ENCODE measurements at regions not wholly inside any gene's neighbourhood (a gene's known extent, or its start where the extent isn't known, plus 50 kb on each side); places are given as distances from the start of the nearest gene placed in this dataset.
"Not testable (repeated sequence)": the region's sequence is repeated elsewhere in the genome, so short reads cannot be mapped to it uniquely, and the experiment has no call there.

- no peak for DNase-seq
Measured at GRCh38 chr5:57394421-57395210, 88.0 kb downstream of the ACTBL2 start.

- no peak for DNase-seq
Measured at GRCh38 chr5:57386958-57387357, 95.7 kb downstream of the ACTBL2 start.

- DNase-seq = no peak
Measured at GRCh38 chr5:57383093-57383861, 99.3 kb downstream of the ACTBL2 start.

GRCh38 chr5:57382655-57383054 is 100.0 kb downstream of the ACTBL2 start:
- no peak for DNase-seq

- DNase-seq = no peak
Measured at GRCh38 chr5:57370376-57370775, 112.2 kb downstream of the ACTBL2 start.

GRCh38 chr5:57368010-57368409 is 114.6 kb downstream of the ACTBL2 start:
- no peak for DNase-seq

- no peak for DNase-seq
Measured at GRCh38 chr5:57366744-57367143, 115.9 kb downstream of the ACTBL2 start.

GRCh38 chr5:57362951-57363350 is 119.7 kb downstream of the ACTBL2 start:
- no peak for DNase-seq

- no peak for DNase-seq
Measured at GRCh38 chr5:57360871-57361270, 121.7 kb downstream of the ACTBL2 start.

GRCh38 chr5:57358796-57359592 is 123.6 kb downstream of the ACTBL2 start:
- no peak for DNase-seq

- DNase-seq = not testable (repeated sequence)
Measured at GRCh38 chr5:57356850-57357249, 125.8 kb downstream of the ACTBL2 start.

GRCh38 chr5:57349214-57349613 is 133.4 kb downstream of the ACTBL2 start:
- DNase-seq = no peak

- peak; percentile 49 for DNase-seq
Measured at GRCh38 chr5:57348376-57349140, 134.1 kb downstream of the ACTBL2 start.

- no peak for DNase-seq
Measured at GRCh38 chr5:57346328-57346727, 136.3 kb downstream of the ACTBL2 start.

- DNase-seq = no peak
Measured at GRCh38 chr5:57341380-57341979, 141.1 kb downstream of the ACTBL2 start.

- DNase-seq = no peak
Measured at GRCh38 chr5:57340681-57341080, 141.9 kb downstream of the ACTBL2 start.

GRCh38 chr5:57339521-57339920 is 143.1 kb downstream of the ACTBL2 start:
- no peak for DNase-seq

- no peak for DNase-seq
Measured at GRCh38 chr5:57338868-57339340, 143.7 kb downstream of the ACTBL2 start.

GRCh38 chr5:57338068-57338867 is 144.3 kb downstream of the ACTBL2 start:
- DNase-seq = no peak

GRCh38 chr5:57335092-57335660 is 147.4 kb downstream of the ACTBL2 start:
- no peak for DNase-seq

- DNase-seq = no peak
Measured at GRCh38 chr5:57334475-57334874, 148.1 kb downstream of the ACTBL2 start.

All from NCI-H1048 (cell line).